HEK293 (cell line): ENCODE measurements at regions not wholly inside any gene's neighbourhood (a gene's known extent, or its start where the extent isn't known, plus 50 kb on each side); places are given as distances from the start of the nearest gene placed in this dataset.
A peak's percentile ranks its signal among the peaks of the same experiment; 100 is the strongest.

ENCODE experiments used
- CTCF ChIA-PET: fragments of 350-600 bp; formaldehyde crosslinking; extraction: SDS; loops from one replicate; lab custom pipeline; 2021; ENCODE audit warnings: antibody characterized with exemption; lab: Yijun Ruan, JAX
- POLR2A ChIA-PET: fragments of 300-600 bp; formaldehyde crosslinking; extraction: SDS; loops from one replicate; lab custom pipeline; 2020; ENCODE audit warnings: antibody characterized with exemption, inconsistent platforms; lab: Yijun Ruan, JAX
- H3K27ac ChIP-seq: fragments of 200-500 bp; sonication (Bioruptor generic); 2 replicates; pipeline ENCODE4 v1.5.1; 2014; ENCODE audit warnings: low read depth, low read length, control low read depth, inconsistent platforms; ENCODE audit errors: extremely low read depth
- H3K36me3 ChIP-seq, 2 experiments: fragments of 200-500 bp in 1 of 2; sonication (Bioruptor generic) in 1 of 2; 1 replicate in 1 of 2; 2 replicates in 1 of 2; pipeline ENCODE4 v1.5.1; 2014 to 2017; ENCODE audit warnings: inconsistent platforms in 2 of 2, low read length in 2 of 2; ENCODE audit not compliant: control insufficient read depth in 2 of 2, insufficient read depth in 1 of 2
- H3K4me1 ChIP-seq: fragments of 200-500 bp; sonication (Bioruptor generic); 2 replicates; pipeline ENCODE4 v1.5.1; 2014; ENCODE audit warnings: mild to moderate bottlenecking, low read length, inconsistent platforms; ENCODE audit not compliant: control insufficient read depth, insufficient read depth
- H3K4me3 ChIP-seq: 2 replicates; pipeline ENCODE4 v1.5.1; 2011; ENCODE audit warnings: low read depth, mild to moderate bottlenecking, control low read depth, low read length, moderate library complexity
- H3K9me3 ChIP-seq: fragments of 200-500 bp; sonication (Bioruptor generic); 2 replicates; pipeline ENCODE4 v1.5.1; 2014; ENCODE audit warnings: low read depth, low read length, inconsistent platforms; ENCODE audit not compliant: control insufficient read depth, insufficient read depth
- GLIS1 ChIP-seq: fragments of 450-650 bp; formaldehyde crosslinking; IDR thresholded peaks from 2 replicates; pipeline ENCODE4 v1.5.1; 2016; ENCODE audit warnings: missing biosample characterization, missing genetic modification characterization
- HOXD13 ChIP-seq: sonication (generic); formaldehyde crosslinking; IDR thresholded peaks from 2 replicates; pipeline ENCODE4 v1.8.0; 2022; ENCODE audit warnings: missing genetic modification reagents, borderline replicate concordance
- KLF1 ChIP-seq: fragments of 450-650 bp; formaldehyde crosslinking; IDR thresholded peaks from 2 replicates; pipeline ENCODE4 v1.5.1; 2016; ENCODE audit warnings: missing biosample characterization, missing genetic modification characterization
- KLF8 ChIP-seq: fragments of 450-650 bp; formaldehyde crosslinking; IDR thresholded peaks from 2 replicates; pipeline ENCODE4 v1.5.1; 2016; ENCODE audit warnings: missing biosample characterization, missing genetic modification characterization
- KLF9 ChIP-seq: fragments of 450-650 bp; formaldehyde crosslinking; IDR thresholded peaks from 2 replicates; pipeline ENCODE4 v1.5.1; 2016; ENCODE audit warnings: missing biosample characterization, missing genetic modification characterization, low read depth
- MZF1 ChIP-seq: fragments of 450-650 bp; formaldehyde crosslinking; IDR thresholded peaks from 2 replicates; pipeline ENCODE4 v1.5.1; 2017; ENCODE audit warnings: missing biosample characterization, missing genetic modification characterization, borderline replicate concordance
- TRIM28 ChIP-seq: IDR thresholded peaks from 2 replicates; pipeline ENCODE4 v1.6.1; 2011; ENCODE audit warnings: low read length, control low read depth, borderline replicate concordance
- YY1 ChIP-seq: fragments of 450-650 bp; formaldehyde crosslinking; IDR thresholded peaks from 2 replicates; pipeline ENCODE4 v1.5.1; 2018; ENCODE audit warnings: missing biosample characterization, missing genetic modification characterization
- ZBTB17 ChIP-seq: fragments of 450-650 bp; formaldehyde crosslinking; IDR thresholded peaks from 2 replicates; pipeline ENCODE4 v1.5.1; 2016; ENCODE audit warnings: missing biosample characterization, missing genetic modification characterization
- ZBTB20 ChIP-seq: fragments of 450-650 bp; formaldehyde crosslinking; IDR thresholded peaks from 2 replicates; pipeline ENCODE4 v1.5.1; 2016; ENCODE audit warnings: missing biosample characterization, missing genetic modification characterization
- ZBTB7A ChIP-seq: fragments of 450-650 bp; formaldehyde crosslinking; IDR thresholded peaks from 2 replicates; pipeline ENCODE4 v1.5.1; 2016; ENCODE audit warnings: low read depth, missing biosample characterization, missing genetic modification characterization
- ZNF138 ChIP-seq: fragments of 450-650 bp; formaldehyde crosslinking; IDR thresholded peaks from 2 replicates; pipeline ENCODE4 v1.5.1; 2016; ENCODE audit warnings: missing biosample characterization, missing genetic modification characterization, borderline replicate concordance
- ZNF211 ChIP-seq: fragments of 450-650 bp; formaldehyde crosslinking; IDR thresholded peaks from 2 replicates; pipeline ENCODE4 v1.5.1; 2016; ENCODE audit warnings: low read depth, missing biosample characterization, missing genetic modification characterization
- ZNF239 ChIP-seq: fragments of 450-650 bp; formaldehyde crosslinking; IDR thresholded peaks from 2 replicates; pipeline ENCODE4 v1.5.1; 2016; ENCODE audit warnings: missing biosample characterization, missing genetic modification characterization
- ZNF311 ChIP-seq: fragments of 450-650 bp; formaldehyde crosslinking; IDR thresholded peaks from 2 replicates; pipeline ENCODE4 v1.5.1; 2017; ENCODE audit warnings: missing biosample characterization, missing genetic modification characterization, borderline replicate concordance
- ZNF366 ChIP-seq: fragments of 450-650 bp; formaldehyde crosslinking; conservative IDR thresholded peaks from 2 replicates; pipeline ENCODE4 v1.5.1; 2016; ENCODE audit warnings: missing biosample characterization, missing genetic modification characterization
- ZNF473 ChIP-seq: fragments of 450-650 bp; formaldehyde crosslinking; IDR thresholded peaks from 2 replicates; pipeline ENCODE4 v1.5.1; 2017; ENCODE audit warnings: missing biosample characterization, missing genetic modification characterization
- ZNF510 ChIP-seq: fragments of 450-650 bp; formaldehyde crosslinking; IDR thresholded peaks from 2 replicates; pipeline ENCODE4 v1.5.1; 2018; ENCODE audit warnings: mild to moderate bottlenecking, missing genetic modification characterization, missing biosample characterization; ENCODE audit not compliant: insufficient replicate concordance
- ZNF514 ChIP-seq: fragments of 450-650 bp; formaldehyde crosslinking; IDR thresholded peaks from 2 replicates; pipeline ENCODE4 v1.5.1; 2016; ENCODE audit warnings: missing biosample characterization, missing genetic modification characterization
- ZNF544 ChIP-seq: fragments of 450-650 bp; formaldehyde crosslinking; IDR thresholded peaks from 2 replicates; pipeline ENCODE4 v1.5.0; 2017; ENCODE audit warnings: missing biosample characterization, missing genetic modification characterization
- ZNF555 ChIP-seq: fragments of 450-650 bp; formaldehyde crosslinking; conservative IDR thresholded peaks from 2 replicates; pipeline ENCODE4 v1.5.1; 2017; ENCODE audit warnings: missing biosample characterization, mild to moderate bottlenecking, missing genetic modification characterization, inconsistent platforms
- ZNF571 ChIP-seq: fragments of 450-650 bp; formaldehyde crosslinking; IDR thresholded peaks from 2 replicates; pipeline ENCODE4 v1.5.0; 2017; ENCODE audit warnings: missing biosample characterization, missing genetic modification characterization
- ZNF600 ChIP-seq: fragments of 450-650 bp; formaldehyde crosslinking; IDR thresholded peaks from 2 replicates; pipeline ENCODE4 v1.5.1; 2016; ENCODE audit warnings: missing biosample characterization, missing genetic modification characterization
- ZNF629 ChIP-seq: fragments of 450-650 bp; formaldehyde crosslinking; IDR thresholded peaks from 2 replicates; pipeline ENCODE4 v1.5.1; 2017; ENCODE audit warnings: missing biosample characterization, missing genetic modification characterization
- ZNF654 ChIP-seq: fragments of 450-650 bp; formaldehyde crosslinking; IDR thresholded peaks from 2 replicates; pipeline ENCODE4 v1.5.1; 2016; ENCODE audit warnings: low read depth, missing biosample characterization, missing genetic modification characterization
- ZXDB ChIP-seq: fragments of 450-650 bp; formaldehyde crosslinking; IDR thresholded peaks from 2 replicates; pipeline ENCODE4 v1.5.1; 2016; ENCODE audit warnings: missing biosample characterization, missing genetic modification characterization
- TF ChIP-seq, protein P1 (sequence below): fragments of 450-650 bp; formaldehyde crosslinking; IDR thresholded peaks from 2 replicates; pipeline ENCODE4 v1.5.1; 2016; ENCODE audit warnings: missing biosample characterization, missing genetic modification characterization
- TF ChIP-seq, protein P2 (sequence below): fragments of 450-650 bp; formaldehyde crosslinking; IDR thresholded peaks from 2 replicates; pipeline ENCODE4 v1.5.0; 2017; ENCODE audit warnings: missing biosample characterization, missing genetic modification characterization, borderline replicate concordance

- TF ChIP-seq ZNF211 (tag by site-specific recombination) (no peak), KLF8 (tag by site-specific recombination) (peak; percentile 65), ZNF571 (tag by site-specific recombination) (no peak), ZNF239 (tag by site-specific recombination) (no peak), KLF1 (tag by site-specific recombination) (peak; percentile 54), ZNF555 (tag by site-specific recombination) (no peak), ZBTB17 (peak; percentile 84), ZNF473 (no peak), ZNF138 (tag by site-specific recombination) (no peak), ZNF544 (tag by site-specific recombination) (no peak), ZBTB20 (tag by site-specific recombination) (0 out of 2 replicates have a peak, but pooled peaks have one; percentile 44), ZNF514 (tag by site-specific recombination) (no peak), ZXDB (tag by site-specific recombination) (peak; percentile 89), GLIS1 (tag by site-specific recombination) (peak; percentile 47; the same call in 1 of the 2 replicates), ZNF510 (no peak), HOXD13 (CRISPR knock-in tag) (no peak), TRIM28 (peak; percentile 77; the same call in 1 of the 2 replicates), KLF9 (no peak)
- TF ChIP-seq, protein P1, sequence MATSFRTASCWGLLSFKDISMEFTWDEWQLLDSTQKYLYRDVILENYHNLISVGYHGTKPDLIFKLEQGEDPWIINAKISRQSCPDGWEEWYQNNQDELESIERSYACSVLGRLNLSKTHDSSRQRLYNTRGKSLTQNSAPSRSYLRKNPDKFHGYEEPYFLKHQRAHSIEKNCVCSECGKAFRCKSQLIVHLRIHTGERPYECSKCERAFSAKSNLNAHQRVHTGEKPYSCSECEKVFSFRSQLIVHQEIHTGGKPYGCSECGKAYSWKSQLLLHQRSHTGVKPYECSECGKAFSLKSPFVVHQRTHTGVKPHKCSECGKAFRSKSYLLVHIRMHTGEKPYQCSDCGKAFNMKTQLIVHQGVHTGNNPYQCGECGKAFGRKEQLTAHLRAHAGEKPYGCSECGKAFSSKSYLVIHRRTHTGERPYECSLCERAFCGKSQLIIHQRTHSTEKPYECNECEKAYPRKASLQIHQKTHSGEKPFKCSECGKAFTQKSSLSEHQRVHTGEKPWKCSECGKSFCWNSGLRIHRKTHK (tag by site-specific recombination), result no peak
- TF ChIP-seq, protein P2, sequence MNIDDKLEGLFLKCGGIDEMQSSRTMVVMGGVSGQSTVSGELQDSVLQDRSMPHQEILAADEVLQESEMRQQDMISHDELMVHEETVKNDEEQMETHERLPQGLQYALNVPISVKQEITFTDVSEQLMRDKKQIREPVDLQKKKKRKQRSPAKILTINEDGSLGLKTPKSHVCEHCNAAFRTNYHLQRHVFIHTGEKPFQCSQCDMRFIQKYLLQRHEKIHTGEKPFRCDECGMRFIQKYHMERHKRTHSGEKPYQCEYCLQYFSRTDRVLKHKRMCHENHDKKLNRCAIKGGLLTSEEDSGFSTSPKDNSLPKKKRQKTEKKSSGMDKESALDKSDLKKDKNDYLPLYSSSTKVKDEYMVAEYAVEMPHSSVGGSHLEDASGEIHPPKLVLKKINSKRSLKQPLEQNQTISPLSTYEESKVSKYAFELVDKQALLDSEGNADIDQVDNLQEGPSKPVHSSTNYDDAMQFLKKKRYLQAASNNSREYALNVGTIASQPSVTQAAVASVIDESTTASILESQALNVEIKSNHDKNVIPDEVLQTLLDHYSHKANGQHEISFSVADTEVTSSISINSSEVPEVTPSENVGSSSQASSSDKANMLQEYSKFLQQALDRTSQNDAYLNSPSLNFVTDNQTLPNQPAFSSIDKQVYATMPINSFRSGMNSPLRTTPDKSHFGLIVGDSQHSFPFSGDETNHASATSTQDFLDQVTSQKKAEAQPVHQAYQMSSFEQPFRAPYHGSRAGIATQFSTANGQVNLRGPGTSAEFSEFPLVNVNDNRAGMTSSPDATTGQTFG (tag by site-specific recombination), result no peak
These were observed 52.6 kb upstream of the TNFAIP8 start (continued) for GRCh38 chr5:119302916-119303897.

DNA sequence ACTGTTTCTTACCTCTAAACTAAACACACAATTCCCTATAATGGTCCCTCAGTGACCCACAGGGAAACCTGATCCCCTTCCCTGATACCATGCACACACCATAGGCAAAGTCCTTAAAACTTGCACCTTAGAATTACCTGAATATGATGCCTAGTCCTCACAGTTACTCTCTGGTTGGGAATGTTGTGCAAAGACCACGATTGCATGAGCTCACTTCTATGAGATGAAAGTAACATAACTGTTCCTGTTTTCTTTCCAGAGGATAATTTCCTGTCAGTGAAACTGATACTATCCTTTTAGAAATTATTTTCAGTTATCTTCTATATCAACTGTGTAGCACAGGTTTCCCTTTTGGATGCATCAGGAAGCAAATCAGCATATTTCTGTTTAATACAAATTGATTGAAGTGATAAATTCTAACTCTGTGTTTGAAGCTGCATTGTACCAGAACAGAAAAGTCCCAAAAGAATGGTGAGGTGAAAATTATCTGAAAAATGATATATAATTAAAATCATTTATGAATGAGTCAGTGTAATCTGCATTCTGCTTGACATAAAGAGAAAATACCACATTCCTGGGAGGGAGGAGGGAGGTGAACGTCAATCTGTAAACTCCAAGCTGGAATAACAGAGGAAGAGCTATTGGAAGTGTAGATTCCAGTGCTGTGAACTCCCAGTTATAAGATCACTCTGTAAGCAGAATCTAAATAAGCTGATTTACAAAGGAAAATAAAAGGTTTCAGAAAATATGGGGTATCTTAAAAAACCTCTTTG, 51.2 kb upstream of the TNFAIP8 start:
- Histone ChIP-seq H3K4me3 (no peak overlapping the region), H3K4me1 (peaks cover 33% of the 10 kb centered on the region), H3K36me3 (no peaks in the 10 kb centered on the region), H3K27ac (no peak overlapping the region), H3K9me3 (no peaks in the 10 kb centered on the region)
- ChIA-PET CTCF (interaction anchor here (0.6 to 1.3 kb wide), 6 partner anchors 10 to 107 kb away, joined by 3 to 4 read pairs (median 3); no protein-coding TSS in a partner anchor), POLR2A (interaction anchor here (0.7 to 1.8 kb wide), 4 partner anchors 17 to 36 kb away, joined by 3 to 7 read pairs (median 4); no protein-coding TSS in a partner anchor)
- TF ChIP-seq ZNF654 (tag by site-specific recombination) (no peak), YY1 (no peak), MZF1 (tag by site-specific recombination) (peak; percentile 50; the same call in 1 of the 2 replicates), ZNF311 (tag by site-specific recombination) (no peak), ZBTB7A (tag by site-specific recombination) (no peak), ZXDB (tag by site-specific recombination) (0 out of 2 replicates have a peak, but pooled peaks have one; percentile 15), ZNF629 (tag by site-specific recombination) (peak; percentile 27; the same call in 1 of the 2 replicates), ZNF600 (tag by site-specific recombination) (peak; percentile 84), ZNF366 (tag by site-specific recombination) (peak; percentile 16; the same call in 1 of the 2 replicates), TRIM28 (peak; percentile 66; the same call in 1 of the 2 replicates)
- TF ChIP-seq, protein P2 (tag by site-specific recombination), result no peak
